CD14-positive monocyte (primary cell): ENCODE measurements at regions not wholly inside any gene's neighbourhood (a gene's known extent, or its start where the extent isn't known, plus 50 kb on each side); places are given as distances from the start of the nearest gene placed in this dataset.

Source experiments
- DNase-seq, 3 donors: peaks; one replicate each; pipeline ENCODE4 v3.0.0-alpha.2; 2011 to 2022
- H2AFZ ChIP-seq: 2 replicates; pipeline ENCODE4 v1.6.0; 2012; ENCODE audit warnings: mild to moderate bottlenecking, low read depth, low read length, inconsistent platforms; ENCODE audit not compliant: insufficient read depth, poor library complexity, severe bottlenecking
- H3K27ac ChIP-seq, 2 donors: 1 replicate in 1 of 2; 2 replicates in 1 of 2; pipeline ENCODE4 v1.5.1; 2012 to 2013; ENCODE audit warnings: low read length in 2 of 2, control low read depth in 1 of 2, inconsistent platforms in 1 of 2, low read depth in 1 of 2, mild to moderate bottlenecking in 1 of 2
- H3K27me3 ChIP-seq, 2 donors: one replicate each; pipeline versions ENCODE4 v1.6.0 to v1.6.1; 2011 to 2013; ENCODE audit warnings: low read length in 2 of 2; ENCODE audit not compliant: control insufficient read depth in 2 of 2, insufficient read depth in 2 of 2
- H3K36me3 ChIP-seq, 2 donors: replicated peaks in 1 of 2; 1 replicate in 1 of 2; 2 replicates in 1 of 2; pipeline versions ENCODE4 v1.5.1 to v1.6.1; 2012 to 2013; ENCODE audit warnings: low read length in 2 of 2, control low read depth in 1 of 2, inconsistent platforms in 1 of 2, mild to moderate bottlenecking in 1 of 2; ENCODE audit not compliant: insufficient read depth in 2 of 2, control insufficient read depth in 1 of 2
- H3K4me1 ChIP-seq, 2 donors: 1 replicate in 1 of 2; 2 replicates in 1 of 2; pipeline versions ENCODE4 v1.5.1 to v1.6.1; 2012 to 2013; ENCODE audit warnings: low read length in 2 of 2, control low read depth in 1 of 2, inconsistent platforms in 1 of 2, mild to moderate bottlenecking in 1 of 2, moderate library complexity in 1 of 2; ENCODE audit not compliant: insufficient read depth in 2 of 2, control insufficient read depth in 1 of 2
- H3K4me2 ChIP-seq: replicated peaks from 2 replicates; pipeline ENCODE3; 2012; ENCODE audit warnings: low read length, moderate library complexity, mild to moderate bottlenecking; ENCODE audit not compliant: poor library complexity, severe bottlenecking; ENCODE audit errors: extremely low read depth
- H3K4me3 ChIP-seq, 3 experiments: fragments of 200-600 bp in 1 of 3; sonication (generic) in 1 of 3; replicated peaks in 1 of 3; 1 replicate in 2 of 3; 2 replicates in 1 of 3; pipeline ENCODE4 v1.5.1; 2011 to 2013; ENCODE audit warnings: low read length in 3 of 3, mild to moderate bottlenecking in 3 of 3, control low read depth in 2 of 3, low read depth in 2 of 3, inconsistent platforms in 1 of 3, moderate library complexity in 1 of 3
- H3K79me2 ChIP-seq: 2 replicates; pipeline ENCODE4 v1.6.0; 2012; ENCODE audit warnings: mild to moderate bottlenecking, control low read depth, inconsistent platforms, low read length, moderate library complexity; ENCODE audit not compliant: insufficient read depth
- H3K9ac ChIP-seq: 2 replicates; pipeline ENCODE4 v1.6.0; 2017; ENCODE audit warnings: low read length, mild to moderate bottlenecking; ENCODE audit not compliant: insufficient read depth, poor library complexity, severe bottlenecking
- H3K9me3 ChIP-seq, 2 donors: replicated peaks in 1 of 2; 1 replicate in 1 of 2; 2 replicates in 1 of 2; pipeline versions ENCODE4 v1.5.1 to v1.6.1; 2012 to 2013; ENCODE audit warnings: low read length in 2 of 2, control low read depth in 1 of 2; ENCODE audit not compliant: control insufficient read depth in 1 of 2, insufficient read depth in 1 of 2
- H4K20me1 ChIP-seq: 2 replicates; pipeline ENCODE4 v1.6.0; 2012; ENCODE audit warnings: mild to moderate bottlenecking, low read length, control low read depth, moderate library complexity; ENCODE audit not compliant: insufficient read depth
- H3K27ac Mint-ChIP-seq, 7 donors: one replicate each; pipeline ENCODE4 v1.8.0; 2020; ENCODE audit warnings: mild to moderate bottlenecking in 7 of 7, mixed read lengths in 7 of 7, moderate library complexity in 6 of 7, inconsistent platforms in 2 of 7
- H3K27me3 Mint-ChIP-seq, 3 donors: one replicate each; pipeline ENCODE4 v1.8.0; 2021 to 2022; ENCODE audit warnings: low read depth in 3 of 3, mild to moderate bottlenecking in 3 of 3, mixed read lengths in 3 of 3, moderate library complexity in 3 of 3, inconsistent platforms in 1 of 3
- H3K36me3 Mint-ChIP-seq, 2 donors: one replicate each; pipeline ENCODE4 v1.8.0; 2020; ENCODE audit warnings: mixed read lengths in 2 of 2, inconsistent platforms in 1 of 2, mild to moderate bottlenecking in 1 of 2
- H3K4me1 Mint-ChIP-seq: one replicate; pipeline ENCODE4 v1.8.0; 2020; ENCODE audit warnings: mild to moderate bottlenecking, mixed read lengths
- H3K4me3 Mint-ChIP-seq, 2 donors: one replicate each; pipeline ENCODE4 v1.8.0; 2020; ENCODE audit warnings: mild to moderate bottlenecking in 2 of 2, mixed read lengths in 2 of 2, moderate library complexity in 1 of 2
- H3K9me3 Mint-ChIP-seq, 7 donors: one replicate each; pipeline ENCODE4 v1.8.0; 2020 to 2022; ENCODE audit warnings: mixed read lengths in 7 of 7, mild to moderate bottlenecking in 6 of 7, moderate library complexity in 6 of 7, inconsistent platforms in 2 of 7
- WGBS: methylation state at CpG from one replicate; pipeline ENCODE4 v1.1.5; 2013; ENCODE audit warnings: missing lambda C conversion rate; ENCODE audit not compliant: insufficient coverage; 5-methylcytosine and 5-hydroxymethylcytosine counted together
- intact Hi-C, 2 donors: fragments of 100-400 bp; cut with micrococcal nuclease; formaldehyde crosslinking; loops; one replicate each; pipeline versions ENCODE4 v1.15.0 to v1.15.1; 2023
- TF ChIP-seq, protein P1 (sequence below): fragments of 200-600 bp; IDR thresholded peaks from one replicate; pipeline ENCODE4 v1.8.0; 2022; ENCODE audit warnings: antibody characterized with exemption, mild to moderate bottlenecking

DNA sequence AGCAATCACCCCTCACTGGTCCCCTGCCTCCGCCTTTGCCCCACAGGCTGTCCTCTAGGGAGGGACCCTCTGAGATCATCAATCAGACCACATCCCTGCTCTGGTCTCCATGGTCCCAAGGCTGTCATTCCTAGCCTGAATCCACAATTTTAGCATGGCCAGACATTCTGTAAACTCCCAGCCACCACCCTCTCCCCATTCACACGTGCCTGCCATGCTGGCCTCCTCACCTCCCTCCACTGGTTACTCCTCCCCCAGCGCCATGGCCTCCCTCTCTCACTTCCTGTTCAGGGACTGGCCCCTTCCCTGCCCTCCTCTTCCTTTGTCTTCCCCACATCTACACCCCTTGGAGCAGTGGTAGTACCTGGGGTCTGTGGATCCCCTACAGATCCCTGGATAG, 150.7 kb upstream of the MLN start:
- no peaks in the 10 kb centered on the region for H3K4me1 ChIP-seq
- H2AFZ ChIP-seq = no peak overlapping the region
- peaks cover 0 to 2% (median 0%) of the 10 kb centered on the region in 7 donors for H3K9me3 Mint-ChIP-seq
- H3K36me3 Mint-ChIP-seq = no peaks in the 10 kb centered on the region
- WGBS = 52% methylated on average over 3 of the region's 3 CpGs
- no peaks in the 10 kb centered on the region for H3K36me3 ChIP-seq
- no peaks in the 10 kb centered on the region for H4K20me1 ChIP-seq
- H3K4me3 ChIP-seq = no peak overlapping the region
- no peak overlapping the region for H3K4me3 Mint-ChIP-seq
- intact Hi-C loops = no loop called here
- peaks cover 2 to 6% (median 2%) of the 10 kb centered on the region in 3 donors for H3K27me3 Mint-ChIP-seq
- no peaks in the 10 kb centered on the region for H3K79me2 ChIP-seq
- no peaks in the 10 kb centered on the region for H3K4me1 Mint-ChIP-seq
- no peaks in the 10 kb centered on the region for H3K9me3 ChIP-seq
- H3K9ac ChIP-seq = no peak overlapping the region
- no peak overlapping the region for H3K27ac Mint-ChIP-seq
- no peak for DNase-seq
- H3K27me3 ChIP-seq = no peaks in the 10 kb centered on the region
- H3K4me2 ChIP-seq = no peak overlapping the region
- H3K27ac ChIP-seq = no peak overlapping the region
- TF ChIP-seq, protein P1, sequence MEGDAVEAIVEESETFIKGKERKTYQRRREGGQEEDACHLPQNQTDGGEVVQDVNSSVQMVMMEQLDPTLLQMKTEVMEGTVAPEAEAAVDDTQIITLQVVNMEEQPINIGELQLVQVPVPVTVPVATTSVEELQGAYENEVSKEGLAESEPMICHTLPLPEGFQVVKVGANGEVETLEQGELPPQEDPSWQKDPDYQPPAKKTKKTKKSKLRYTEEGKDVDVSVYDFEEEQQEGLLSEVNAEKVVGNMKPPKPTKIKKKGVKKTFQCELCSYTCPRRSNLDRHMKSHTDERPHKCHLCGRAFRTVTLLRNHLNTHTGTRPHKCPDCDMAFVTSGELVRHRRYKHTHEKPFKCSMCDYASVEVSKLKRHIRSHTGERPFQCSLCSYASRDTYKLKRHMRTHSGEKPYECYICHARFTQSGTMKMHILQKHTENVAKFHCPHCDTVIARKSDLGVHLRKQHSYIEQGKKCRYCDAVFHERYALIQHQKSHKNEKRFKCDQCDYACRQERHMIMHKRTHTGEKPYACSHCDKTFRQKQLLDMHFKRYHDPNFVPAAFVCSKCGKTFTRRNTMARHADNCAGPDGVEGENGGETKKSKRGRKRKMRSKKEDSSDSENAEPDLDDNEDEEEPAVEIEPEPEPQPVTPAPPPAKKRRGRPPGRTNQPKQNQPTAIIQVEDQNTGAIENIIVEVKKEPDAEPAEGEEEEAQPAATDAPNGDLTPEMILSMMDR = no peak

DNA sequence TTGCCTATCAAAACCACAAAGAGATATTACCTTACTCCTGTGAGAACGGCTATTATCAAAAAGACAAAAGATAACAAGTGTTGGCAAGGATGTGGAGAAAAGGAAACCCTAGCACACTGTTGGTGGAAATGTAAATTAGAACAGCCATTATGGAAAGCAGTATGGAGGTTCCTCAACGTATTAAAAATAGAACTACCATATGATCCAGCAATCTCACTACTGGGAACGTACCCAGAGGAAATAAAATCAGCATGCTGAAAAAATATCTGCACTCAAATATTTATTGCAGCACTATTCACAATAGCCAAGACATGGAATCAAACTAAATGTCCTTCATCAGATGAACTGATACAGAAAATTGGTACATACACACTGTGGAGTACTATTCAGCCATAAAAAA, 149.4 kb upstream of the MLN start:
- no peaks in the 10 kb centered on the region for H3K36me3 Mint-ChIP-seq
- no peak overlapping the region for H3K27ac Mint-ChIP-seq
- no peak for DNase-seq
- peaks cover 2 to 6% (median 2%) of the 10 kb centered on the region in 3 donors for H3K27me3 Mint-ChIP-seq
- Histone ChIP-seq H3K4me1 (no peaks in the 10 kb centered on the region), H2AFZ (no peak overlapping the region), H3K79me2 (no peaks in the 10 kb centered on the region), H3K27me3 (no peaks in the 10 kb centered on the region), H3K9ac (no peak overlapping the region), H3K27ac (no peak overlapping the region), H3K9me3 (no peaks in the 10 kb centered on the region), H4K20me1 (no peaks in the 10 kb centered on the region), H3K4me3 (no peak overlapping the region), H3K4me2 (no peak overlapping the region), H3K36me3 (no peaks in the 10 kb centered on the region)
- no CpG with 5 or more reads among the region's 3 CpGs for WGBS
- H3K4me3 Mint-ChIP-seq = no peak overlapping the region
- intact Hi-C loops = no loop called here
- TF ChIP-seq, protein P1 = no peak
- H3K9me3 Mint-ChIP-seq = peaks cover 0 to 2% (median 0%) of the 10 kb centered on the region in 7 donors
- H3K4me1 Mint-ChIP-seq = no peaks in the 10 kb centered on the region
